Thyroid gland (tissue), 4 donors: ENCODE measurements at regions not wholly inside any gene's neighbourhood (a gene's known extent, or its start where the extent isn't known, plus 50 kb on each side); places are given as distances from the start of the nearest gene placed in this dataset.

ENCODE experiments used
- DNase-seq, 2 donors: peaks; one replicate each; pipeline ENCODE4 v3.0.0-alpha.2; 2019
- H3K27ac ChIP-seq, 3 donors: fragments of 200-600 bp; sonication (generic); 1 replicate in 2 of 3; 2 replicates in 1 of 3; pipeline ENCODE4 v1.5.1; 2016 to 2019; ENCODE audit warnings: mild to moderate bottlenecking in 1 of 3, moderate library complexity in 1 of 3
- H3K27me3 ChIP-seq: fragments of 200-600 bp; sonication (generic); one replicate; pipeline ENCODE4 v1.5.1; 2019
- H3K36me3 ChIP-seq, 2 donors: fragments of 200-600 bp; sonication (generic); one replicate each; pipeline ENCODE4 v1.5.1; 2016 to 2019
- H3K4me1 ChIP-seq, 2 donors: fragments of 200-600 bp; sonication (generic); one replicate each; pipeline ENCODE4 v1.5.1; 2017 to 2019
- H3K4me3 ChIP-seq, 3 donors: fragments of 200-600 bp; sonication (generic); replicated peaks in 1 of 3; 1 replicate in 2 of 3; 2 replicates in 1 of 3; pipeline ENCODE4 v1.5.1; 2016; ENCODE audit warnings: mild to moderate bottlenecking in 1 of 3
- H3K9me3 ChIP-seq: fragments of 200-600 bp; sonication (generic); one replicate; pipeline ENCODE4 v1.5.1; 2017
- CTCF ChIP-seq, 6 experiments: fragments of 200-600 bp in 3 of 6; fragments of 450-650 bp in 3 of 6; sonication (generic) in 3 of 6; IDR thresholded peaks; one replicate each; pipeline ENCODE4 v1.5.1; 2016 to 2019; ENCODE audit warnings: antibody characterized with exemption in 6 of 6, mild to moderate bottlenecking in 2 of 6, inconsistent platforms in 1 of 6, moderate library complexity in 1 of 6
- POLR2A ChIP-seq, 2 donors: fragments of 450-650 bp; IDR thresholded peaks; one replicate each; pipeline ENCODE4 v1.6.1; 2017; ENCODE audit warnings: antibody characterized with exemption in 2 of 2, mild to moderate bottlenecking in 2 of 2, moderate library complexity in 1 of 2
- WGBS, 2 donors: methylation state at CpG; one replicate each; pipeline ENCODE4 v1.1.5; 2017; 5-methylcytosine and 5-hydroxymethylcytosine counted together
- intact Hi-C: fragments of 100-400 bp; cut with DNase I; formaldehyde crosslinking; loops from one replicate; pipeline ENCODE4 v1.15.1; 2023

DNA sequence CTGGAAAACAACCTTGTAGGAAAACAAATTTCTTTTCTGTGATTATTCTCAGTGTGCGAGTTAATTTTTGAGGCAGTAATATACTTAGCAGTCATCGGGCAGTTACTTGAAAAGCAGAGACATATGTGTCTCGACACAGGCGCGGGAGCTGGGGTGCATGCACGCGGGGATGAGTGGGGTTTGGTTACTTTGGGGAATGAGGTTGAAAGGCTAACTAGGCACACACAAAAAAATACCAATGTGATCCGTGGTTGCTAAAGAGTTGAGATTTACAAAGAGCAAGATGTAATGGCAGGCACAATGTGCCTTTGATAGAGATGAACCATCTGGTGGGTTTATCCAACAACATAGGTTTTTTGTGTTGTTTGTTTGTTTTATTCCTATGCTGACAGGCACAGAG is 703.8 kb upstream of the EEF2KMT start:
- Histone ChIP-seq H3K4me1 (no peaks in the 10 kb centered on the region), H3K4me3 (no peak overlapping the region), H3K27ac (no peak overlapping the region), H3K27me3 (no peaks in the 10 kb centered on the region), H3K36me3 (no peaks in the 10 kb centered on the region), H3K9me3 (no peaks in the 10 kb centered on the region)
- no peak for DNase-seq
- intact Hi-C loops: no loop called here
- 93 to 96% methylated on average over 8 of the region's 8 CpGs for WGBS, 2 donors
- TF ChIP-seq CTCF (IDR thresholded peaks at IDR 0.05) (no peak), POLR2A (IDR thresholded peaks at IDR 0.05) (no peak)

DNA sequence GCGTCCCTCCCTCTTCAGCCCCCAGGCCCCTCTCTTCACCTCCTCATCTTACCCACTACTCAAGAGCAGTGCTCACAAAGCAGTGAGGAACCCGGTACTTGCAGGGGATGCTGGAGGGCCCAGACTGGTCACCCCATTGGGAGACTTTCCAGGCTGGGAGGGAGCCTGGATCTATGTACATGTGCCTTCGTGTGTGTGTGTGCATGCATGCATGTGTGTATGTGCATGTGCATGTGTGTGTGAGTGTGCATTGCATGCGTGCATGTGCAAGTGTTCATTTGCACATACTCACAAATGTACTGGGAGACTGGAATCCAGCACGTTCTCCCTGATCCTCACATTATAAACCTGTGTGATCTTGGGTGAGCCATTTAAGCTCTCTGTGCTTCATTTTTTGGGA is 696.0 kb upstream of the EEF2KMT start:
- H3K36me3 ChIP-seq: no peaks in the 10 kb centered on the region

GRCh38 chr16:5791011-5791657 is 693.5 kb upstream of the EEF2KMT start:
- H3K4me3 ChIP-seq: no peak overlapping the region
- no peaks in the 10 kb centered on the region for H3K36me3 ChIP-seq
- intact Hi-C loops: no loop called here
- H3K27ac ChIP-seq: no peak overlapping the region
- no peak for TF ChIP-seq POLR2A (IDR thresholded peaks at IDR 0.05)
- no peak for TF ChIP-seq CTCF (IDR thresholded peaks at IDR 0.05)
- WGBS, 2 donors: 70 to 76% methylated on average over 8 of the region's 8 CpGs
- no peaks in the 10 kb centered on the region for H3K9me3 ChIP-seq
- no peaks in the 10 kb centered on the region for H3K27me3 ChIP-seq
- H3K4me1 ChIP-seq: no peaks in the 10 kb centered on the region
- no peak for DNase-seq

More for the DNA sequence above, 696.0 kb upstream of the EEF2KMT start:
- no peaks in the 10 kb centered on the region for H3K4me1 ChIP-seq
- H3K4me3 ChIP-seq: no peak overlapping the region
- TF ChIP-seq CTCF (IDR thresholded peaks at IDR 0.05): no peak
- TF ChIP-seq POLR2A (IDR thresholded peaks at IDR 0.05): no peak
- no peak overlapping the region for H3K27ac ChIP-seq
- intact Hi-C loops: no loop called here
- 58 to 67% methylated on average over 4 to 5 of the region's 5 CpGs for WGBS, 2 donors
- no peak for DNase-seq
- H3K27me3 ChIP-seq: no peaks in the 10 kb centered on the region
- H3K9me3 ChIP-seq: no peaks in the 10 kb centered on the region

GRCh38 chr16:5790512-5790911 is 692.9 kb upstream of the EEF2KMT start:
- TF ChIP-seq POLR2A (IDR thresholded peaks at IDR 0.05) (no peak), CTCF (IDR thresholded peaks at IDR 0.05) (no peak)
- 59 to 64% methylated on average over 4 of the region's 4 CpGs for WGBS, 2 donors
- Histone ChIP-seq H3K4me1 (no peaks in the 10 kb centered on the region), H3K4me3 (no peak overlapping the region), H3K27ac (no peak overlapping the region), H3K36me3 (no peaks in the 10 kb centered on the region), H3K9me3 (no peaks in the 10 kb centered on the region), H3K27me3 (no peaks in the 10 kb centered on the region)
- intact Hi-C loops: no loop called here
- DNase-seq: no peak

GRCh38 chr16:5789033-5789432 is 691.4 kb upstream of the EEF2KMT start:
- TF ChIP-seq POLR2A (IDR thresholded peaks at IDR 0.05): no peak
- TF ChIP-seq CTCF (IDR thresholded peaks at IDR 0.05): no peak
- H3K9me3 ChIP-seq: no peaks in the 10 kb centered on the region
- DNase-seq: no peak
- H3K27ac ChIP-seq: no peak overlapping the region
- H3K4me1 ChIP-seq: no peaks in the 10 kb centered on the region
- H3K27me3 ChIP-seq: no peaks in the 10 kb centered on the region
- H3K36me3 ChIP-seq: no peaks in the 10 kb centered on the region
- intact Hi-C loops: no loop called here
- 74 to 82% methylated on average over 2 of the region's 2 CpGs for WGBS, 2 donors
- H3K4me3 ChIP-seq: no peak overlapping the region
